GM10248 (cell line): ENCODE measurements at regions not wholly inside any gene's neighbourhood (a gene's known extent, or its start where the extent isn't known, plus 50 kb on each side); places are given as distances from the start of the nearest gene placed in this dataset.

Source experiments
- CTCF ChIA-PET: fragments of 300-600 bp; sonication (Branson Sonifier 250); formaldehyde crosslinking; extraction: SDS; loops from one replicate; lab custom pipeline; 2021; ENCODE audit warnings: antibody characterized with exemption; lab: Yijun Ruan, JAX
- POLR2A ChIA-PET: fragments of 350-650 bp; sonication (Branson Sonifier 250); formaldehyde crosslinking; extraction: SDS; loops from one replicate; lab custom pipeline; 2020; ENCODE audit warnings: antibody characterized with exemption; lab: Yijun Ruan, JAX
- DNase-seq: peaks from one replicate; pipeline ENCODE4 v3.0.0; 2012; ENCODE audit errors: extremely low spot score
- CTCF ChIP-seq: IDR thresholded peaks from 2 replicates; pipeline ENCODE4 v1.5.1; 2012; ENCODE audit warnings: mild to moderate bottlenecking, low read depth; ENCODE audit errors: extremely low read depth, missing control alignments, control extremely low read depth

- no peak for DNase-seq
- ChIA-PET CTCF (no interaction called here), POLR2A (no interaction called here)
- TF ChIP-seq CTCF: no peak
These were observed 209.7 kb upstream of the NUDT12 start for GRCh38 chr5:103772248-103772647.

- DNase-seq: no peak
- TF ChIP-seq CTCF: no peak
- ChIA-PET POLR2A (no interaction called here), CTCF (no interaction called here)
These were observed 201.8 kb upstream of the NUDT12 start for GRCh38 chr5:103764403-103764802.

- no peak for DNase-seq
- no peak for TF ChIP-seq CTCF
- ChIA-PET CTCF (no interaction called here), POLR2A (no interaction called here)
These were observed 196.4 kb upstream of the NUDT12 start for GRCh38 chr5:103758996-103759395.

- no peak for TF ChIP-seq CTCF
- DNase-seq: no peak
- ChIA-PET POLR2A (no interaction called here), CTCF (interaction anchor here (1.3 to 1.5 kb wide), 2 partner anchors 12 to 73 kb away, joined by 3 read pairs; no protein-coding TSS in a partner anchor)
These were observed 193.4 kb upstream of the NUDT12 start for GRCh38 chr5:103755974-103756373.

GRCh38 chr5:103745353-103746065 lies 182.9 kb upstream of the NUDT12 start:
- DNase-seq: no peak
- ChIA-PET POLR2A (no interaction called here), CTCF (interaction anchor here (1.1 to 1.6 kb wide), 2 partner anchors 15 to 17 kb away, joined by 4 to 5 read pairs; no protein-coding TSS in a partner anchor)
- no peak for TF ChIP-seq CTCF

- no peak for DNase-seq
- ChIA-PET CTCF (no interaction called here), POLR2A (no interaction called here)
- TF ChIP-seq CTCF: no peak
These were observed 181.6 kb upstream of the NUDT12 start for GRCh38 chr5:103744159-103744558.
